Stomach (tissue), 8 donors: ENCODE measurements at regions not wholly inside any gene's neighbourhood (a gene's known extent, or its start where the extent isn't known, plus 50 kb on each side); places are given as distances from the start of the nearest gene placed in this dataset.

Source experiments
- DNase-seq, 2 donors: peaks; one replicate each; pipeline versions ENCODE4 v3.0.0 to v3.0.0-alpha.2; 2013 to 2019
- H3K27ac ChIP-seq, 5 donors: fragments of 200-600 bp in 4 of 5; sonication (generic) in 4 of 5; one replicate each; pipeline ENCODE4 v1.5.1; 2013 to 2019; ENCODE audit warnings: mild to moderate bottlenecking in 1 of 5, moderate library complexity in 1 of 5
- H3K27me3 ChIP-seq, 3 donors: fragments of 200-600 bp; sonication (generic); one replicate each; pipeline ENCODE4 v1.5.1; 2017 to 2019; ENCODE audit warnings: mixed run types in 1 of 3
- H3K36me3 ChIP-seq, 4 donors: fragments of 200-600 bp; sonication (generic); 1 replicate in 3 of 4; 2 replicates in 1 of 4; pipeline ENCODE4 v1.5.1; 2016 to 2019
- H3K4me1 ChIP-seq, 4 donors: fragments of 200-600 bp; sonication (generic); one replicate each; pipeline ENCODE4 v1.5.1; 2016 to 2019
- H3K4me3 ChIP-seq, 4 donors: fragments of 200-600 bp; sonication (generic) in 3 of 4; one replicate each; pipeline ENCODE4 v1.5.1; 2016 to 2019; ENCODE audit warnings: mild to moderate bottlenecking in 1 of 4
- H3K9me3 ChIP-seq, 4 donors: fragments of 200-600 bp; sonication (generic); one replicate each; pipeline ENCODE4 v1.5.1; 2016 to 2019
- CTCF ChIP-seq, 7 experiments: fragments of 450-650 bp in 4 of 7; fragments of 200-600 bp in 3 of 7; sonication (generic) in 3 of 7; IDR thresholded peaks; one replicate each; pipeline ENCODE4 v1.5.1; 2016 to 2019; ENCODE audit warnings: antibody characterized with exemption in 7 of 7, control low read depth in 2 of 7, mild to moderate bottlenecking in 1 of 7
- EP300 ChIP-seq: sonication (generic); formaldehyde crosslinking; IDR thresholded peaks from one replicate; pipeline ENCODE4 v1.6.1; 2017; ENCODE audit warnings: antibody characterized with exemption
- POLR2A ChIP-seq, 4 donors: fragments of 450-650 bp; IDR thresholded peaks; one replicate each; pipeline ENCODE4 v1.6.1; 2016; ENCODE audit warnings: antibody characterized with exemption in 4 of 4, control low read depth in 2 of 4, mild to moderate bottlenecking in 1 of 4, moderate library complexity in 1 of 4
- POLR2AphosphoS5 ChIP-seq, 3 donors: sonication (generic); formaldehyde crosslinking; IDR thresholded peaks; one replicate each; pipeline ENCODE4 v1.6.1; 2016; ENCODE audit warnings: antibody characterized with exemption in 3 of 3
- WGBS, 5 donors: extraction: QIAGEN DNeasy Blood & Tissue Kit in 3 of 5; methylation state at CpG; one replicate each; pipeline versions ENCODE4 v1.1.5 to v1.1.7; 2013 to 2018; 5-methylcytosine and 5-hydroxymethylcytosine counted together
- intact Hi-C: fragments of 100-400 bp; cut with DNase I; formaldehyde crosslinking; loops from one replicate; pipeline ENCODE4 v1.15.1; 2023; ENCODE audit warnings: low total_unique reads
- donor health status: healthy with polysubstance abuse.
- donor health status: Bipolar disorder and iron deficiency.
- donor health status: healthy.

GRCh38 chr2:37581433-37581832 is 90.0 kb downstream of the CDC42EP3 start:
- Histone ChIP-seq H3K27ac (no peak overlapping the region), H3K9me3 (no peaks in the 10 kb centered on the region), H3K27me3 (no peaks in the 10 kb centered on the region), H3K4me1 (peaks cover 22 to 43% (median 38%) of the 10 kb centered on the region in 4 donors), H3K4me3 (no peak overlapping the region), H3K36me3 (no peaks in the 10 kb centered on the region)
- intact Hi-C loops = no loop called here
- WGBS, 5 donors = 91 to 98% (median 95%) methylated on average over 5 of the region's 5 CpGs
- TF ChIP-seq POLR2AphosphoS5 (IDR thresholded peaks at IDR 0.05) (no peak), CTCF (IDR thresholded peaks at IDR 0.05) (no peak), POLR2A (IDR thresholded peaks at IDR 0.05) (no peak), EP300 (no peak)
- no peak for DNase-seq

GRCh38 chr2:37582481-37583220 is 88.8 kb downstream of the CDC42EP3 start:
- no peak overlapping the region for H3K4me3 ChIP-seq
- 45 to 65% (median 58%) methylated on average over 16 of the region's 16 CpGs for WGBS, 5 donors
- peaks cover 34 to 55% (median 51%) of the 10 kb centered on the region in 4 donors for H3K4me1 ChIP-seq
- no peaks in the 10 kb centered on the region for H3K27me3 ChIP-seq
- TF ChIP-seq EP300 (no peak), POLR2A (IDR thresholded peaks at IDR 0.05) (no peak), POLR2AphosphoS5 (IDR thresholded peaks at IDR 0.05) (no peak), CTCF (IDR thresholded peaks at IDR 0.05) (no peak)
- DNase-seq = peak in 1 of 2 donors; percentile 56
- H3K36me3 ChIP-seq = no peaks in the 10 kb centered on the region
- no peaks in the 10 kb centered on the region for H3K9me3 ChIP-seq
- intact Hi-C loops = no loop called here
- H3K27ac ChIP-seq = peak overlapping the region in 4 of 5 donors; percentile 32 to 71 (median 48)

- peaks cover 38 to 62% (median 56%) of the 10 kb centered on the region in 4 donors for H3K4me1 ChIP-seq
- TF ChIP-seq POLR2AphosphoS5 (IDR thresholded peaks at IDR 0.05) (peak in 1 of 3 donors; percentile 7), EP300 (no peak)
- H3K27me3 ChIP-seq = no peaks in the 10 kb centered on the region
- H3K36me3 ChIP-seq = no peaks in the 10 kb centered on the region
- WGBS, 5 donors = 24 to 63% (median 37%) methylated on average over 3 of the region's 3 CpGs
- peak overlapping the region in 4 of 5 donors; percentile 32 to 77 (median 56) for H3K27ac ChIP-seq
- H3K9me3 ChIP-seq = no peaks in the 10 kb centered on the region
- H3K4me3 ChIP-seq = no peak overlapping the region
- intact Hi-C loops = no loop called here
- no peak for DNase-seq
Measured at GRCh38 chr2:37583402-37583801, 88.0 kb downstream of the CDC42EP3 start.

- Histone ChIP-seq H3K27ac (peak overlapping the region; percentile 15 to 78 (median 71)), H3K4me3 (no peak overlapping the region), H3K9me3 (no peaks in the 10 kb centered on the region), H3K27me3 (no peaks in the 10 kb centered on the region), H3K36me3 (no peaks in the 10 kb centered on the region), H3K4me1 (peaks cover 42 to 67% (median 60%) of the 10 kb centered on the region in 4 donors)
- intact Hi-C loops = no loop called here
- no peak for TF ChIP-seq CTCF (IDR thresholded peaks at IDR 0.05)
- no peak for TF ChIP-seq EP300
- TF ChIP-seq POLR2A (IDR thresholded peaks at IDR 0.05) = no peak
- TF ChIP-seq POLR2AphosphoS5 (IDR thresholded peaks at IDR 0.05) = no peak
- WGBS, 5 donors = 21 to 48% (median 33%) methylated on average over 2 of the region's 2 CpGs
- DNase-seq = no peak
Measured at GRCh38 chr2:37583867-37584266, 87.6 kb downstream of the CDC42EP3 start.
